Upper lobe of left lung (tissue), 6 donors: ENCODE measurements at regions not wholly inside any gene's neighbourhood (a gene's known extent, or its start where the extent isn't known, plus 50 kb on each side); places are given as distances from the start of the nearest gene placed in this dataset.

Experiments
- ATAC-seq, 2 donors: fragments of 200-7000 bp; cut with Tn5 transposase; one replicate each; pipeline ENCODE4 v1.9.1; 2022; ENCODE audit warnings: mild to moderate bottlenecking in 2 of 2, moderate library complexity in 2 of 2; ENCODE audit not compliant: low FRiP score in 2 of 2
- DNase-seq, 2 donors: peaks; one replicate each; pipeline ENCODE4 v3.0.0-alpha.2; 2019 to 2020
- H3K27ac ChIP-seq, 4 donors: fragments of 200-600 bp; sonication (generic); one replicate each; pipeline ENCODE4 v1.5.1; 2016 to 2019
- H3K27me3 ChIP-seq, 4 donors: fragments of 200-600 bp; sonication (generic); one replicate each; pipeline ENCODE4 v1.5.1; 2017 to 2019
- H3K36me3 ChIP-seq, 4 donors: fragments of 200-600 bp; sonication (generic); one replicate each; pipeline ENCODE4 v1.5.1; 2016 to 2019
- H3K4me1 ChIP-seq, 4 donors: fragments of 200-600 bp; sonication (generic); one replicate each; pipeline ENCODE4 v1.5.1; 2018 to 2019
- H3K4me3 ChIP-seq, 4 donors: fragments of 200-600 bp; sonication (generic); one replicate each; pipeline ENCODE4 v1.5.1; 2017 to 2019; ENCODE audit warnings: mild to moderate bottlenecking in 2 of 4, moderate library complexity in 1 of 4
- H3K9me3 ChIP-seq, 4 donors: fragments of 200-600 bp; sonication (generic); one replicate each; pipeline ENCODE4 v1.5.1; 2018 to 2019
- CTCF ChIP-seq, 6 experiments: fragments of 450-650 bp in 4 of 6; fragments of 200-600 bp in 2 of 6; sonication (generic) in 2 of 6; IDR thresholded peaks; one replicate each; pipeline ENCODE4 v1.5.1; 2016 to 2019; ENCODE audit warnings: antibody characterized with exemption in 6 of 6
- EP300 ChIP-seq, 4 donors: sonication (generic); formaldehyde crosslinking; IDR thresholded peaks; one replicate each; pipeline ENCODE4 v1.5.1; 2017; ENCODE audit warnings: antibody characterized with exemption in 4 of 4, control low read depth in 2 of 4
- POLR2A ChIP-seq, 4 donors: fragments of 450-650 bp; IDR thresholded peaks; one replicate each; pipeline ENCODE4 v1.5.1; 2016 to 2017; ENCODE audit warnings: antibody characterized with exemption in 4 of 4, mild to moderate bottlenecking in 2 of 4
- POLR2AphosphoS5 ChIP-seq, 2 donors: sonication (generic); formaldehyde crosslinking; IDR thresholded peaks; one replicate each; pipeline ENCODE4 v1.5.1; 2017; ENCODE audit warnings: antibody characterized with exemption in 2 of 2
- WGBS, 2 donors: methylation state at CpG; one replicate each; pipeline ENCODE4 v1.1.5; 2017 to 2018; 5-methylcytosine and 5-hydroxymethylcytosine counted together
- donor health status: DM: no; HTN: no; CAD: no; lungs with moderate emphysema.
- donor health status: DM: no; HTN: yes; CAD: no; lungs with severe emphysema.

GRCh38 chr13:91117351-91117750, 230.1 kb upstream of the MIR17HG start:
- Histone ChIP-seq H3K27ac (no peak overlapping the region), H3K4me3 (no peak overlapping the region), H3K4me1 (no peaks in the 10 kb centered on the region), H3K36me3 (no peaks in the 10 kb centered on the region), H3K9me3 (no peaks in the 10 kb centered on the region), H3K27me3 (no peaks in the 10 kb centered on the region)
- DNase-seq (no peak), ATAC-seq (no peak)
- 62 to 73% methylated on average over 2 of the region's 2 CpGs for WGBS, 2 donors
- TF ChIP-seq POLR2AphosphoS5 (IDR thresholded peaks at IDR 0.05) (no peak), POLR2A (IDR thresholded peaks at IDR 0.05) (no peak), CTCF (IDR thresholded peaks at IDR 0.05) (no peak), EP300 (IDR thresholded peaks at IDR 0.05) (no peak)

- 92 to 94% methylated on average over 3 of the region's 3 CpGs for WGBS, 2 donors
- no peaks in the 10 kb centered on the region for H3K36me3 ChIP-seq
- H3K27me3 ChIP-seq = no peaks in the 10 kb centered on the region
- H3K4me1 ChIP-seq = no peaks in the 10 kb centered on the region
- DNase-seq (no peak), ATAC-seq (no peak)
- no peak overlapping the region for H3K4me3 ChIP-seq
- H3K9me3 ChIP-seq = no peaks in the 10 kb centered on the region
- TF ChIP-seq EP300 (IDR thresholded peaks at IDR 0.05) = no peak
- TF ChIP-seq POLR2A (IDR thresholded peaks at IDR 0.05) = no peak
- no peak for TF ChIP-seq CTCF (IDR thresholded peaks at IDR 0.05)
- no peak for TF ChIP-seq POLR2AphosphoS5 (IDR thresholded peaks at IDR 0.05)
- H3K27ac ChIP-seq = no peak overlapping the region
Observed at GRCh38 chr13:91119643-91120042, 227.8 kb upstream of the MIR17HG start.

- 90 to 91% methylated on average over 1 of the region's 1 CpG for WGBS, 2 donors
- no peak overlapping the region for H3K27ac ChIP-seq
- TF ChIP-seq CTCF (IDR thresholded peaks at IDR 0.05) (no peak), POLR2AphosphoS5 (IDR thresholded peaks at IDR 0.05) (no peak), EP300 (IDR thresholded peaks at IDR 0.05) (no peak), POLR2A (IDR thresholded peaks at IDR 0.05) (no peak)
- no peak overlapping the region for H3K4me3 ChIP-seq
- no peaks in the 10 kb centered on the region for H3K9me3 ChIP-seq
- H3K27me3 ChIP-seq = no peaks in the 10 kb centered on the region
- H3K36me3 ChIP-seq = no peaks in the 10 kb centered on the region
- ATAC-seq (no peak), DNase-seq (no peak)
- no peaks in the 10 kb centered on the region for H3K4me1 ChIP-seq
Observed at GRCh38 chr13:91122766-91123165, 224.7 kb upstream of the MIR17HG start.

GRCh38 chr13:91123456-91124127, 223.9 kb upstream of the MIR17HG start:
- Histone ChIP-seq H3K36me3 (no peaks in the 10 kb centered on the region), H3K4me3 (no peak overlapping the region), H3K4me1 (no peaks in the 10 kb centered on the region), H3K27ac (no peak overlapping the region), H3K27me3 (no peaks in the 10 kb centered on the region), H3K9me3 (no peaks in the 10 kb centered on the region)
- DNase-seq (no peak), ATAC-seq (no peak)
- WGBS, 2 donors = 37 to 43% methylated on average over 5 of the region's 5 CpGs
- TF ChIP-seq EP300 (IDR thresholded peaks at IDR 0.05) = no peak

GRCh38 chr13:91126806-91127205, 220.7 kb upstream of the MIR17HG start:
- no peak overlapping the region for H3K27ac ChIP-seq
- 72 to 80% methylated on average over 4 of the region's 4 CpGs for WGBS, 2 donors

More at GRCh38 chr13:91126806-91127205, 220.7 kb upstream of the MIR17HG start:
- Histone ChIP-seq H3K36me3 (no peaks in the 10 kb centered on the region), H3K4me3 (no peak overlapping the region), H3K27me3 (no peaks in the 10 kb centered on the region), H3K9me3 (no peaks in the 10 kb centered on the region), H3K4me1 (no peaks in the 10 kb centered on the region)
- no peak for TF ChIP-seq CTCF (IDR thresholded peaks at IDR 0.05)
- no peak for TF ChIP-seq EP300 (IDR thresholded peaks at IDR 0.05)
- no peak for TF ChIP-seq POLR2AphosphoS5 (IDR thresholded peaks at IDR 0.05)
- no peak for TF ChIP-seq POLR2A (IDR thresholded peaks at IDR 0.05)
- ATAC-seq = no peak
- no peak for DNase-seq
